Neural cell (in vitro differentiated cells): ENCODE measurements at regions not wholly inside any gene's neighbourhood (a gene's known extent, or its start where the extent isn't known, plus 50 kb on each side); places are given as distances from the start of the nearest gene placed in this dataset.

ENCODE experiments used
- EP300 ChIP-seq: fragments of 450-650 bp; conservative IDR thresholded peaks from 2 replicates; pipeline ENCODE4 v1.6.1; 2014; ENCODE audit warnings: antibody characterized with exemption, mild to moderate bottlenecking, moderate library complexity; ENCODE audit not compliant: poor library complexity, severe bottlenecking
- POLR2AphosphoS5 ChIP-seq: IDR thresholded peaks from 2 replicates; pipeline ENCODE4 v1.6.1; 2012
- TF ChIP-seq, protein P1 (sequence below): fragments of 450-650 bp; IDR thresholded peaks from 2 replicates; pipeline ENCODE4 v1.5.1; 2014; ENCODE audit warnings: antibody characterized with exemption, mild to moderate bottlenecking, moderate library complexity; ENCODE audit not compliant: poor library complexity, severe bottlenecking

- TF ChIP-seq EP300, result no peak
- TF ChIP-seq, protein P1, sequence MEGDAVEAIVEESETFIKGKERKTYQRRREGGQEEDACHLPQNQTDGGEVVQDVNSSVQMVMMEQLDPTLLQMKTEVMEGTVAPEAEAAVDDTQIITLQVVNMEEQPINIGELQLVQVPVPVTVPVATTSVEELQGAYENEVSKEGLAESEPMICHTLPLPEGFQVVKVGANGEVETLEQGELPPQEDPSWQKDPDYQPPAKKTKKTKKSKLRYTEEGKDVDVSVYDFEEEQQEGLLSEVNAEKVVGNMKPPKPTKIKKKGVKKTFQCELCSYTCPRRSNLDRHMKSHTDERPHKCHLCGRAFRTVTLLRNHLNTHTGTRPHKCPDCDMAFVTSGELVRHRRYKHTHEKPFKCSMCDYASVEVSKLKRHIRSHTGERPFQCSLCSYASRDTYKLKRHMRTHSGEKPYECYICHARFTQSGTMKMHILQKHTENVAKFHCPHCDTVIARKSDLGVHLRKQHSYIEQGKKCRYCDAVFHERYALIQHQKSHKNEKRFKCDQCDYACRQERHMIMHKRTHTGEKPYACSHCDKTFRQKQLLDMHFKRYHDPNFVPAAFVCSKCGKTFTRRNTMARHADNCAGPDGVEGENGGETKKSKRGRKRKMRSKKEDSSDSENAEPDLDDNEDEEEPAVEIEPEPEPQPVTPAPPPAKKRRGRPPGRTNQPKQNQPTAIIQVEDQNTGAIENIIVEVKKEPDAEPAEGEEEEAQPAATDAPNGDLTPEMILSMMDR, result no peak
- TF ChIP-seq POLR2AphosphoS5, result no peak
These were observed 165.1 kb upstream of the TTC29 start for GRCh38 chr4:147110473-147111367.
